Glutamatergic neuron (in vitro differentiated cells): ENCODE measurements at regions not wholly inside any gene's neighbourhood (a gene's known extent, or its start where the extent isn't known, plus 50 kb on each side); places are given as distances from the start of the nearest gene placed in this dataset. TPM values are rescaled to one million over a fixed set of nuclear protein-coding genes. Genes with fewer than 3 reads are reported as not detected.

Experiments used
- DNase-seq: peaks from one replicate; pipeline ENCODE4 v3.0.0; 2022
- H3K27ac Mint-ChIP-seq: one replicate; pipeline ENCODE4 v1.8.0; 2020; ENCODE audit warnings: mild to moderate bottlenecking, mixed read lengths, inconsistent platforms; ENCODE audit not compliant: unreplicated experiment
- H3K27me3 Mint-ChIP-seq: one replicate; pipeline ENCODE4 v1.8.0; 2020; ENCODE audit warnings: mild to moderate bottlenecking, moderate library complexity, mixed read lengths, inconsistent platforms; ENCODE audit not compliant: unreplicated experiment
- H3K36me3 Mint-ChIP-seq: one replicate; pipeline ENCODE4 v1.8.0; 2020; ENCODE audit warnings: mild to moderate bottlenecking, mixed read lengths, inconsistent platforms; ENCODE audit not compliant: unreplicated experiment
- H3K4me1 Mint-ChIP-seq: one replicate; pipeline ENCODE4 v1.8.0; 2020; ENCODE audit warnings: mild to moderate bottlenecking, low read depth, mixed read lengths, inconsistent platforms; ENCODE audit not compliant: unreplicated experiment
- H3K4me3 Mint-ChIP-seq: one replicate; pipeline ENCODE4 v1.8.0; 2020; ENCODE audit warnings: mild to moderate bottlenecking, mixed read lengths, inconsistent platforms; ENCODE audit not compliant: unreplicated experiment
- H3K9me3 Mint-ChIP-seq: one replicate; pipeline ENCODE4 v1.8.0; 2020; ENCODE audit warnings: mild to moderate bottlenecking, moderate library complexity, mixed read lengths, inconsistent platforms; ENCODE audit not compliant: unreplicated experiment
- microRNA-seq: library from miRNA; unstranded; fragments of <30 nt; microRNA quantifications from one replicate; pipeline ENCODE4, GENCODE V29; 2020; ENCODE audit not compliant: unreplicated experiment
- TF ChIP-seq, protein P1 (sequence below): fragments of 200-600 bp; sonication (generic); IDR thresholded peaks from one replicate; pipeline ENCODE4 v1.5.0; 2021; ENCODE audit not compliant: partially characterized antibody, unreplicated experiment

DNA sequence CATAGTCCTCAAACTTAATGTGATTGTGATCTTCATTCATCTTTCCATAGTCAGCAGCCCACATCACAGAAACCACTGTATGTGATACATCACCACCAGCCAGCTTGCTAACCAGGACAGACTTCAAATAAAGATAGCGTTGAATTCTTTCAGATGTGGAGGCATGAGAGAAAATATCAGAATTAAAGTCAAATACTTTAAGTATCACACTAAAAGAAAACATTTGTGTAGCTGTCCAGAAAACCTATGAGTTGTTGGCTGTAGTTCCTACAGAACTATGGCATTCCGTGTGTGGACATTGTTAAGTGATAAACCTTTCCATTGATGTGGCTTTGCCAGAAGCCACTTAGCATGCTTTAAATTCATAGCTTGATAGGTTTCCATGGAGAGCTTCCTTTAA lies 105.1 kb downstream of the LLPH start:
- Mint-ChIP-seq H3K27me3 (peaks cover 4% of the 10 kb centered on the region), H3K4me1 (no peaks in the 10 kb centered on the region), H3K9me3 (no peaks in the 10 kb centered on the region), H3K36me3 (no peaks in the 10 kb centered on the region), H3K27ac (no peak overlapping the region), H3K4me3 (no peak overlapping the region)
- DNase-seq: no peak
- TF ChIP-seq, protein P1, sequence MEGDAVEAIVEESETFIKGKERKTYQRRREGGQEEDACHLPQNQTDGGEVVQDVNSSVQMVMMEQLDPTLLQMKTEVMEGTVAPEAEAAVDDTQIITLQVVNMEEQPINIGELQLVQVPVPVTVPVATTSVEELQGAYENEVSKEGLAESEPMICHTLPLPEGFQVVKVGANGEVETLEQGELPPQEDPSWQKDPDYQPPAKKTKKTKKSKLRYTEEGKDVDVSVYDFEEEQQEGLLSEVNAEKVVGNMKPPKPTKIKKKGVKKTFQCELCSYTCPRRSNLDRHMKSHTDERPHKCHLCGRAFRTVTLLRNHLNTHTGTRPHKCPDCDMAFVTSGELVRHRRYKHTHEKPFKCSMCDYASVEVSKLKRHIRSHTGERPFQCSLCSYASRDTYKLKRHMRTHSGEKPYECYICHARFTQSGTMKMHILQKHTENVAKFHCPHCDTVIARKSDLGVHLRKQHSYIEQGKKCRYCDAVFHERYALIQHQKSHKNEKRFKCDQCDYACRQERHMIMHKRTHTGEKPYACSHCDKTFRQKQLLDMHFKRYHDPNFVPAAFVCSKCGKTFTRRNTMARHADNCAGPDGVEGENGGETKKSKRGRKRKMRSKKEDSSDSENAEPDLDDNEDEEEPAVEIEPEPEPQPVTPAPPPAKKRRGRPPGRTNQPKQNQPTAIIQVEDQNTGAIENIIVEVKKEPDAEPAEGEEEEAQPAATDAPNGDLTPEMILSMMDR: no peak

DNA sequence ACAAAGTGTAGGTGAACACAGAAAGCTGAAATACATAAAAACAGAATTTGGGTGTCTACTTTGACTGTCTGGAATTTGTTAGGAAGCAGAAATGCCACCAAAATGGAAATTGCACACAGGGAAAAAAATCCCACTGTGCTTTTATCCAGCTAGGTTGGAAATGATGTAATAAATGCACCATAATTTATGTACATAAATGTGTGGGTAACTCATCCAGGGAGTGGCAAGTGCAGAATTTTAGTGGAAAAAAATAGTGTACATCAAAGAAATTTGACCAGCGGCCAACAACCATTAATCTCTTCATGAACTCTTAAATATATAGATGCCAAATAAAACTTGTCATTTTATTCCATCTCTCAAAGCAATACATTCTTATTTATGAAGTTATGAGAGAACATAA lies 105.6 kb downstream of the LLPH start:
- Mint-ChIP-seq H3K27ac (no peak overlapping the region), H3K9me3 (no peaks in the 10 kb centered on the region), H3K4me1 (no peaks in the 10 kb centered on the region), H3K36me3 (no peaks in the 10 kb centered on the region), H3K27me3 (peaks cover 6% of the 10 kb centered on the region), H3K4me3 (no peak overlapping the region)
- DNase-seq: no peak
- TF ChIP-seq, protein P1: no peak

DNA sequence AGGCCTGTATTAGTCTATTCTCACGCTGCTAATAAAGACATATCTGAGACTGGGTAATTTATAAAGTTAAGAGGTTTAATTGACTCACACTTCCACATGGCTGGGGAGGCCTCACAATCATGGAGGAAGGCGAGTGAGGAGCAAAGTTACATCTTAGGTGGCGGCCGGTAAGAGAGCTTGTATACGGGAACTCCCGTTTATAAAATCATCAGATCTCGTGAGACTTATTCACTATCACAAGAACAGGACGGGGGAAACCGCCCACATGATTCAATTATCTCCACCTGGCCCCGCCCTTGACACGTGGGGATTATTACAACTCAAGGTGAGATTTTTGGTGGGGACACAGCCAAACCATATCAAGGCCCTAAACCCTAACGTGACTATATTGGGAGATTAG lies 110.1 kb downstream of the LLPH start:
- Mint-ChIP-seq H3K27me3 (peaks cover 6% of the 10 kb centered on the region), H3K36me3 (no peaks in the 10 kb centered on the region), H3K27ac (no peak overlapping the region), H3K4me1 (peaks cover 3% of the 10 kb centered on the region), H3K9me3 (no peaks in the 10 kb centered on the region), H3K4me3 (no peak overlapping the region)
- no peak for DNase-seq
- TF ChIP-seq, protein P1: no peak

DNA sequence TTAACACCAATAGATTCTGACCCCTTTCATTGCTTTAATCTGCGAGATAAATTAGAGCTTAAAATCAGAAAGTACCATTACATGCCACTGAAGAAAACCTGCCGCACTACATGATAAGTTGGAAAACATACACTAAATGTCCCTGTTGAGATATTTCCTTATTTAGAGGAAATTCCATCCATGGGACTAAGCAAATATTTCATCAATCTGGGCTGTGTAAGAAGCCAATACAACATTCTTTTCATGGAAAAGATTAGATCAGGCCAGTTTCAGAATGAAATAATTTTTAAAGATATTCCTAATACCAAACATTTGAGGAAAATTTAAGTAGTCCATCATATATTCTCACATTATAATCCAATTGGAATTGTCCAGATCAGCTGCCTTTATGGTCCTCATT lies 112.8 kb downstream of the LLPH start:
- H3K9me3 Mint-ChIP-seq: no peaks in the 10 kb centered on the region
- H3K4me1 Mint-ChIP-seq: peaks cover 3% of the 10 kb centered on the region
- H3K27me3 Mint-ChIP-seq: peaks cover 6% of the 10 kb centered on the region
- H3K27ac Mint-ChIP-seq: no peak overlapping the region
- H3K4me3 Mint-ChIP-seq: no peak overlapping the region
- TF ChIP-seq, protein P1: no peak
- H3K36me3 Mint-ChIP-seq: no peaks in the 10 kb centered on the region
- DNase-seq: no peak

Small RNA genes in the stretch of these regions (microRNA-seq; reads per million reads assigned to microRNA genes)
- not detected for gene MIR6074
